NOMO-1 treated with dmso at 0.1 percent for 144 hours (cell line): ENCODE measurements at regions not wholly inside any gene's neighbourhood (a gene's known extent, or its start where the extent isn't known, plus 50 kb on each side); places are given as distances from the start of the nearest gene placed in this dataset.

Experiments
- DNase-seq: peaks from one replicate; lab custom pipeline; 2025; ENCODE audit not compliant: unreplicated experiment; lab: John Stamatoyannopoulos, UW

GRCh38 chr9:111197256-111197655 is 132.8 kb downstream of the OR2K2 start:
- no peak for DNase-seq

GRCh38 chr9:111195766-111196165 is 134.3 kb downstream of the OR2K2 start:
- no peak for DNase-seq

GRCh38 chr9:111193095-111193494 is 136.9 kb downstream of the OR2K2 start:
- no peak for DNase-seq

DNA sequence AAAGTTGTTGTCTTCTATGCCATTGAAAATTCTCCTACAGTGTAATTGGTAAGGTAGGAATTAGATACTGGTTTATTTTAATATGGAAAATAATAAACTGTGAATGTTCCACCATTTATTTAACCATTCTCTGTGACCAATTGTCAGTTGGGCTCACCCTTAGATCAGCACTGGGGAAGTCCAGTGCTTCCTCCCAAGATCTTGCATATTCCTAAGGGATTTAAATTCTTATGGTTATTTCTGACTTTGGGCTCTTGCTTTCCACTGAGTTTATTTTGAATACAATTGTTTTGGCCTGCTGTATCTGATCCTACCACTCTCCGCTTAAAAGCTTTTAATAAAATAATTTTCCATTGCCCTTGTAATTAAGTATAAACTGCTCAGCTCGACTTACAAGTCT is 137.4 kb downstream of the OR2K2 start:
- DNase-seq = no peak

- DNase-seq = no peak
These were observed 139.7 kb downstream of the OR2K2 start for GRCh38 chr9:111190347-111190746.

- no peak for DNase-seq
These were observed 142.6 kb downstream of the OR2K2 start for GRCh38 chr9:111187376-111187775.

GRCh38 chr9:111186021-111186530 is 143.9 kb downstream of the OR2K2 start:
- DNase-seq = no peak

- no peak for DNase-seq
These were observed 142.5 kb upstream of the LPAR1 start for GRCh38 chr9:111180811-111181210.

- DNase-seq = peak; percentile 16
These were observed 141.3 kb upstream of the LPAR1 start for GRCh38 chr9:111179577-111179976.

GRCh38 chr9:111178331-111179055 is 140.2 kb upstream of the LPAR1 start:
- no peak for DNase-seq

DNA sequence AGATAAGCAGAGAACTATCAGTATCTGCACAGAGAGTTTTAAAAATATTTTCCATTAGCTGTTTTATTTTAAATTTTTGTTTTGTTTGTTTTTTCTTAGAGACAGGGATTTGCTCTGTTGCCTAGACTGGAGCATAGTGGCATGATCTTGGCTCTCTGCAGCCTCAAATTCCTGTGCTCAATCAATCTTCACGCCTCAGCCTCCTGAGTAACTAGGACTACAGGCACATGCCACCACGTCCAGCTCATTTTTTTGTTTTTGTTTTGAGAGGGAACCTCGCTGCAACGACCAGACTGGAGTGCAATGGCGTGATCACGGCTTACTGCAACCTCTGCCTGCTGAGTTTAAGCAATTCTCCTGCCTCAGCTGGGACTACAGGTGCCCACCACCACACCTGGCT is 138.2 kb upstream of the LPAR1 start:
- no peak for DNase-seq

DNA sequence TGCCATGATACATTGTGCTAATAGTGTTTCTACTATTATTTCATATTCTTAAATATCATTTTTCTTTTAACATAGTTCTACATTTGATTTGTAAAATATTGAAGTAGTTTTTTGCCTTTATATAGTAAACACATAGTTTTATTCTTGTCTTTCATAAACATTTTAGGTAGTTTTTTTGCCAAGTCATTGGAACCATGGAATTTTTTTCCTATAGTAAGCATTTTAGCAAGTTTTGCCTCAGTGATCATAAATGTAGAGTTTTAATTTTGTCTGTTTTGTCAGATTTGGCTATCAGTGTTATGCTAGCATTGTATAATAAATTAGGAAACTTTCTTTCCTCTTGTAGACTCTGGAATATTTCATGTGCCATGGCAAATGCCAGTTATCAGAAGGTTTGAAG is 137.1 kb upstream of the LPAR1 start:
- no peak for DNase-seq

- DNase-seq = no peak
These were observed 129.1 kb upstream of the LPAR1 start for GRCh38 chr9:111167341-111167740.

DNA sequence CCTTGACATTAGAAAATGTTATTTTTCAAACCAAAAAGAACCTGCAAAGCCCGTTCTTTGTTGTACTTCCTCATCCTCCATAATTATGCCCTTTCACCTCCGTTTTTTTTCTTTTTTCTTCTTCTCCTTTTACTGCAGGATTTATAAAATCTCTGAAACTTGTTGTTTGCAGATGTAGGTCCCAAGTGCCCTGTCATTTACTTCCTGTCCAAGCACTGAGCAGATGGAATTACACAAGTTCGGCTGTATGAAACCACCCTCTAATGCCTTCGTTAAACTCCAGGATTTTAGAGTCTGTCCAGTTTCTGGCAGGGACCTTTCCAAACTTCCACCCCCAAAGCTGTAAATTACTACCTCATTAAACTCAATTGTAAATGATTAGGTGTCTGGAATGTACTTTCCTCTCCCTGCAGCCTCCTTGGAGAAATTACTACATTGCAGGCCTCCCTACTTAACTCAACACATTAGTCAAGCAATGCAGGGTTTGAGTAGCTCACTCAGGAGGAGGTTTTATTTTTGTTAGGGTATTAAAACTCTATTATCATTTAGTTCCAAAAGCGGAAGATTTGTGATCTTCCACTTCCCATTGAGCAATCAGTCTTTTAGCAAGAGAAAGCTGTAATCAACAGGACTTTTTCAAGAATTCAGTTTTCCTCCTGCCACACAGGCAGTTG is 125.6 kb upstream of the LPAR1 start:
- peak; percentile 47 for DNase-seq

GRCh38 chr9:111162026-111162425 is 123.8 kb upstream of the LPAR1 start:
- no peak for DNase-seq

DNA sequence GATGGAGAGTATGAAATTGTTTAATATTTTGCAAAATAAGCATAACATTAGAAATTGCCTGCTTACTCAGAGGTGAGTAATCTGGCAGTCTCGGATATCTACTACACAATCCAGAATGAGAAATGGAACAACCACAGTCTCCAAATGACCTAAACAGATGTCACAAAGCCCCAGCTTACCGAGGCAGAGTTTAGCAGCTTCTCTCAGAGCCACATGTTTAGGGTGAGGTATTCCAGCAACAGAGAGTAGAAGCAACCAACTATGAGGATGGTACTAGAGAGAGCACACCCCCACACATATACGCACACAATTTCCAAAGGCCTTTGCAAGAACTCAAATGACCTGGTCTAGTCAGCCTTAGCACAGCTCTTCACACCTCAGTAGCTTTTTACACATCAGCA is 122.7 kb upstream of the LPAR1 start:
- DNase-seq = no peak

DNA sequence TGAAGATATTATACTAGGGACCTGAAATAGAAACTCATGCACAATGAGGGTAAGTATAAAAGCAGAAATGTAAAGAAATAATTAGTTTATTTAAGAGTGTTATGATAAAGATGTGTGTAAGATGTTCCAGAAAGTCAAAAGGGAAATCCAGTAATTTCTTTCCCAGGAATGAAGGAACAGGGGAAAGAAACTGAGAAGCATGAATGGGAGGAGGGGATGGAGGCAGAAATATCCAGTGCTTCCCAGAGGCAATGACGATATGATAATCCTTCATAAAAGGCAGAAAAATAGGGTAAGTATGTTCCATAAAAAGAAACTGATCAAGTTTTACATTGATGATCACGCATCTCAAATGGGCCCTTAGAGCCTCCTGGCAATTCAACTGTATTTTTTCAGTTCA is 120.7 kb upstream of the LPAR1 start:
- DNase-seq = no peak

GRCh38 chr9:111158363-111158762 is 120.1 kb upstream of the LPAR1 start:
- no peak for DNase-seq

DNA sequence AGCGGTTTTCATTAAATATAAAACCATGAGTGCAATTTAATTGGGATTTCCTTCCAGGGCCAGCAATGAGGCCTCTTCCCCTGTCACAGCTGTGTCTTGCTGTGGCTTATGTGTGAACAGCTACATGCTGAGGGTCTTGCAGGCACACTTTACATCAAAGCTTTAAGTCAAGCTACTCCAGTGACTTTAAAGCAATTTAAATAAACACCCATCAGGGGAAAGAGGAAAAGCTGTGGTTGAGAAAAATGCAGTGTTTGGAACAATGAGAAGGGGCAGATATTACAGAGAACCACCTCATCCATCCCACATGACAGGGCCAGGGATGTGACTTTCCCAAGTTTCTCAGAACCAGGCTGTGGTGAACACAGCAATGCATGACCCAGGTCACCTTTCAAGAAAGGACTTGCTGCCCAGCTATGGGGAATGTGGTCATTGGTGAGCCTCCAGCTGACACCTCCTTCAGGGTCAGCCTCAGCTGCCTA is 115.9 kb upstream of the LPAR1 start:
- no peak for DNase-seq

GRCh38 chr9:111152614-111153406 is 114.5 kb upstream of the LPAR1 start:
- DNase-seq = no peak

DNA sequence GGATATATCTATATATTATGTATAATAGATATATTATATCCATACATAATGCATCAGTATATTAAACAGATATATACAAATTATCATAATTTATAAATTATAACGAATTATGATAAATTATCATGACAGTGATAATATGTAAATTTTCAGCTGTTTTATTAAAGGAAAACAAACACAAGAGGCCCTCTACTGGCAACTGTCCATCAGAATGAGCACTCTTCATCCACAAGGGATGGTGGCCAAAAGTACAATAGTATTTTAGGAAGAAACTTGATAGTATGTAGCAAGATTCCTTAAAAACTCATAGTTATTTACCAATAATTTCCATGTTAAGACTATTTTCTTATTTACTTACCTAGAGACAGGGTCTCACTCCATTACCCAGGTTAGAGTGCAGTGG is 113.3 kb upstream of the LPAR1 start:
- DNase-seq = no peak

- DNase-seq = no peak
These were observed 111.9 kb upstream of the LPAR1 start for GRCh38 chr9:111150181-111150580.
